ENCODE measurements at regions not wholly inside any gene's neighbourhood (a gene's known extent, or its start where the extent isn't known, plus 50 kb on each side); places are given as distances from the start of the nearest gene placed in this dataset.
"Not testable (repeated sequence)": the region's sequence is repeated elsewhere in the genome, so short reads cannot be mapped to it uniquely, and the experiment has no call there.

DNA sequence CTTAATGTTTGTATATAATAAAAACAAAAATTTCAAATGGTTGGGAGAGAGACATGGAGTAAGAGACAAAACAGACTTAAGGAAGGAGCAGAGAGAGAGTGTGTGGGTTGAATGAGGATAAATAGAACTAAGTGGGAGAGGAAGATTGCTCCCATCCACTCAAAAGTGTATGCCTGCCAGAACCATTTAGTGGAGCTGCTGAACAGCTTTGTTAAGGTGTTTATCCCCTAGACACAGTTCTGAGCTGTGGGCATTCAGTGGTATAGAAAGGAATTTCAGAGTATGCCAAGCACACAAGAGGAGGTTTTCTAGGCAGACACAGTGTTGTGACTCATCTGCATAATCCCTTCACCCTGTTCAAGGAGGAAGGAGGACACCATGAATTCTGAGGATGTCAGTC is 508.6 kb upstream of the EPHA5 start:
- no peak for DNase-seq (ENCODE audit: low read depth in 2 of 2)

DNA sequence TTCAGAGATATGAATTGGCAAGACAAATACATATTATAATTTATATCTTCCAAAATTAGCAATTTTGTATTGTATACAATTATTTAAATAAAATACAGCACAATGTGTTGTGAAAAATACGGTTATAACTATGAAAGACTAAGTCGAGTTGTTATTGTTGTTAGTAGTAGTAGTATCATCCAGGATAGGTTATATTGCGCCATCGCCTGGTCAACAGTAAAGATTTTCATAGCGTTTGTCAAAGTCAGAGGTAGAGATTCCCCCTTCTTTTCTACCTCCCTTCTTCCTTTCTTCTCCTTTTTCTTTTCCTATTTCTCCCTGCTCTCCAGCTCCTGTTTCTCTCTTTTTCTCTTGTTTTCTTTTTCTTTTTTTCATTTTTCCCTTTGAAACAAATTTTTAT is 499.1 kb upstream of the EPHA5 start:
- no peak for DNase-seq (ENCODE audit: low read depth in 2 of 2)

DNA sequence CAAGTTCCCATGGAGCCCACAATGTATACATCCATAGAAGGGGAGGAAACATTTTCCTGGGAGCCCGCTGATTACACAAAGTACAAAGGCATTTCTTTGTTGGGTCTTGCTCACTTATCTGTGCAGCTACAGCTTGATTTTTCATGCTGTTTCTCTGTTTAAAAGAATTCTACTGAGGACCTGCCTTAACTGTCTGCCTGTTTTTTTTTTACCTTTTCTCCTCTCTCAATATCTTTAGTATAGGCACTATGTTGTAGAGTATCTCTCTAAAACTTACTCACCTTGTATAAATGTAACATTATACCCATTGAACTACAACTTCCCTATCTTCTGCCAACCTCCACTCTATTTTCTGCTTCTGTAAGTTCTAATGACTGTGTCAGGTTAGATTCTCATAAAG is 494.6 kb upstream of the EPHA5 start:
- DNase-seq (ENCODE audit: low read depth in 2 of 2), result no peak

DNA sequence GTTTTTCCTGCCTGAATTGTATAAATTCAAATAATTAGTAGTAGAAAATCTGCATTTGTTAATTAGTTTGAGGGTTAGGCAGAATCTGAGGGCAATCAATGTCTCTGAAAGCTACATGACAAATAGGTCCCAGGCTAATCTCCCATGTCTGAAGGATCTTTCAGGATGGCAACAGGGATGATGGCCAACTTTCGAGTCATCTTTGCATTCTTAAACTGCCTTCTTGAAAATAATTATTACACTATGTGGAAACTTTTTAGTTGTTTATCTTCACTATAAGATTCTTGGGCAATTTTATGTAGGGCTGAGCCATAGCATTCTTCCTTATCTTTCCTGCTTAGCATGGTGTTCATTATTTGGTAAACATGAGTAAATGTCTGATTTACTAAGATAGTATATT is 490.3 kb upstream of the EPHA5 start:
- no peak for DNase-seq (ENCODE audit: low read depth in 2 of 2)

DNA sequence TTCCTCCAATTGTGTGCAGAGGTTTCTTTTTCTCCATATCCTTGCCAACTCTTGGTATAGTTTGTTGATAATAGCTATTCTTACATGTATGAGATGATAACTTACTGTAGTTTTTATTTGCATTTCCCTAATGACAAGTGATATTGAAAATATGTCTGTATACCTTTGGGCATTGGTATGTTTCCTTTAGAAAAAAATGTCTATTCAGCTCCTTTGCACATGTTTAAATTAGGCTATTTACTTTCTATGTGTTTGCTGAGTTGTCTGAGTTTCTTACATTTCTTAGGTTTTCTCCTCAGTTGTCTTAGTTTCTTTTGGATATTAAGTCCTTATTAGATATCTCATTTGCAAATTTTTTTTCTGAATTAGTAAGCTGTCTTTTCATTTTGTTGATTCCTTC is 487.3 kb upstream of the EPHA5 start:
- no peak for DNase-seq (ENCODE audit: low read depth in 2 of 2)

DNA sequence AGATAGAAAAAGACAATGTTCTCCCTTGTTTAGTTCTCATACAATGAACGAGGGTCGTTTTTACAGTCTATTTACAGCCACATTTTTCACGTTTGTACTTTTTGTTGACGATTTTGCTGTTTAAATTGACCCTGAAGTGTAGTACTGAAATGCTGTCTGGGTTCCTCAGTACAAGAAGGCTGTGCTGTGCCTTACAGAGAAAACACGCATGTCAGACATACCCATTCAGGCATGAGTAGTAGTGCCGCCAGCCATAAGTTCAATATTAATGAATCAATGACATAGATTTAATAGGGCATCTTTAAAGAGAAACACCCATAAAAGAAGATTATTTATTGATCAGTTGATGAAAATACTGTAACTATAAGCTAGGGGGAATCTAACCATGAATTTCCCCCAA is 459.8 kb upstream of the EPHA5 start:
- DNase-seq (ENCODE audit: low read depth in 2 of 2), result no peak

DNA sequence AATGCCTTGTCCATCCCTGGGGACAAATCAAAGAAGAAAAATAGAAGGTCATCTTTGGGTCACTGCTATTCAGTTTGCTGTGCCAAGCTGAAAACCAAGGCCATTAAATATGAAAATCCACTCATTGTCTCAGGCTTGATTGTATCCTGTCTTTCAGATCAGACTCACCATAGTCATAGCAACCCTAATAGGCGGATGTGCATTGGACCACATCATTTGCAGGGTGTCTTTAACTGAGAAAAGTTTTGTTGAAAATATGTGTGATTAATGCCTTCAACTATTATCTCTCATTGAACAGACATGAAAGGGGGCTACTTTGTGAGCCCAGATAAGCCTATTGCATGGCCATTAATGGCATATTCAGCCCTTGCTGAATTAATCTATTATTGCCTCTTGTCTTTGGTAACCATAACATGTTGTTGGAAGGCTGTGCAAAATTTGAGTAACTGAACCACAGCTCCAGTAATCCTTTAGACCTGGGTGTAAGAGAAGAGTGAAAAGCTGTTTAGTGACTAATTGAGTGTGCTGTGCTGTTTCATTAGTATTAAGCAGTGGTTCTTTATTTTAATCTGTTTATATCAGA is 453.6 kb upstream of the EPHA5 start:
- no peak for DNase-seq (ENCODE audit: low read depth in 2 of 2)

DNA sequence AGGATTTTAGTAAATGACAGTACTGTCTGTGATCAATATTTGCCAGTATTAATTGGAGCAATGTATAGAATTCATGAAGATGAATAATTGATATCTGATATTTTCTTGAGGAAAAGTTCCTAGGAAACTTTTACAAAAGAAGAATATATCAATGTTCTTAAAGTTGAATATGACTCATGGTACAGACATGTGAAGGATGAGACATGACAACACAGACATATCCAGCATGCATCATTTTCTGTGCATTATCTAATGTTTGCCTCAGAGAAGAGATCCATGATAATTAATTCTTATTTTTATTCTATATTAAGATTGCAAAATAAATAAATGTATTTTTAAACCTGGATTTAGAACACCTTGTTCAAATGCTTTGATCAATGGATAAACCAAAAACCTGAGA is 452.9 kb upstream of the EPHA5 start:
- no peak for DNase-seq (ENCODE audit: low read depth in 2 of 2)

DNA sequence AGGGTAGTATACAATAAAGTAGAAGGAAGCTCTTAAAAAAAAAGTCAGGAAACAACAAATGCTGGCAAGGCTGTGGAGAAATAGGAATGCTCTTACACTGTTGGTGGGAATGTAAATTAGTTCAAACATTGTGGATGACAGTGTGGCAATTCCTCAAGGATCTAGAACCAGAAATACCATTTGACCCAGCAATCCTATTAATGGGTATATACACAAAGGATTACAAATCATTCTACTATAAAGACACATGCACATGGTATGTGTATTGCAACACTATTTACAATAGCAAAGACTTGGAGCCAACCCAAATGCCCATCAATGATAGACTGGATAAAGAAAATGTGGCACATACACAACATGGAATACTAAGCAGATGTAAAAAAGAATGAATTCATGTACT is 444.9 kb upstream of the EPHA5 start:
- not testable (repeated sequence) for DNase-seq (ENCODE audit: low read depth in 2 of 2)

DNA sequence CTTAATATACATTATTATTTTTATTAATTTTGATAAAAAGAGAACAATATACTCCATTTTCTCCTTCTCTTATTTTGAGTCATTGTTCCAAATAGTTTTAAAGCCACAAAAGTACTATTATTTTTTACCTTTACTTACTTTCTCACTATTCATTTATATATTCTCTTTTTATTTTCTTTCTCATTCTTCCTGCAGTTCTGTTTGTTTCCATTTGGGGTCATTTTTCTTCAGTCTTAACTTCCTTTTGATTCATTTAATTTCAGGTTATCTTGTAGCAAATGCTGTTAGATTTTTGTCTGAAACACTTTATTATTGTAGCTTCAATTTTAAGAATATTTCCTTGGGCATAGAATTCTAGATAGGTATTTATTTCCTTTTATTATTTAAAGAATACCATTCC is 438.6 kb upstream of the EPHA5 start:
- DNase-seq (ENCODE audit: low read depth in 2 of 2), result no peak

DNA sequence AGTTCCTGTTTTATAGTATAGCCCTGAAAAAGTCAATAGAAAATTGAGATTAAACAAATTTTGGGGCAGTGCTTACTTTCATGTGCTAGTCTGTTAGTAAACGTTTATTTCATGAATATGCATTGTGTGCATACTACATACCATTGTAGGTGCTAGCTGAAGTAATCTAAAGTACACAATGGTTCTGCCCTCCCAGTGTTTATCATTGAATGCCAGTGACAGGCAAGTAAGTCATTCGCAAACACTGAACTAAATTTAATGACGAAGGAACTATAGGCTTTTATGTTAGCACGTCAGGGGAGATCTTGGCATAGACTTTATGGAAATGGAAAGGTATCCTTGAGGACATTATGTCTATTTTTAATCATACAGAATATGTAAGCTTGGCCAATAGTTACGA is 426.9 kb upstream of the EPHA5 start:
- no peak for DNase-seq (ENCODE audit: low read depth in 2 of 2)

DNA sequence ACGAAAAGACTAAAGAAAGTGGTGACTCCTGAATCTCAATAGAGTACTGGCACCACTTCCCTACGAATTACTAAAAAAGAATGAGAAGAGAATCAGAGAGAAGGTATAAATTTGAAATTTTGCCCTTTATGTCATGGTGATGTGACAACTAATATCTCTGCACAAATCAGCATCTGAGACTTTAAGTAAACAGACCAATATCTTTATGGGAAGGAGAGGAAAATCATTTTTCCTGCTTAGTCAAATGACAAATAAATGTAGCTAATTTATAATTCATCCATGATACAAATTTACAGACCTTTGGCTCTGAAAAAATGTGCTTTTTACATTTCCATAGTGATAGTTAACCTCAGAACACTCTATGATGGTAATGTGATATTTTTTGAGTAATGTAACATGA is 424.8 kb upstream of the EPHA5 start:
- no peak for DNase-seq (ENCODE audit: low read depth in 2 of 2)

DNA sequence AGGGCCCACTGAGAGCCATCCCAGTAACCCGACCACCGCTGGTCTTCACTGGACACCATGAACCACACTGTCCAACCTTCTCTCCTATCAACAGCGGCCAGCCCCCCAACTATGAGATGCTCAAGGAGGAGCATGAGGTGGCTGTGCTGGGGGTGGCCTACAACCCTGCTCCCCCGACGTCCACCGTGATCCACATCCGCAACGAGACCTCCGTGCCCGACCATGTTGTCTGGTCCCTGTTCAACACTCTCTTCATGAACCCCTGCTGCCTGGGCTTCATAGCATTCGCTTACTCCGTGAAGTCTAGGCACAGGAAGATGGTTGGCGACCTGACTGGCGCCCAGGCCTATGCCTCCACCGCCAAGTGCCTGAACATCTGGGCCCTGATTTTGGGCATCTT is 423.8 kb upstream of the EPHA5 start:
- DNase-seq (ENCODE audit: low read depth in 2 of 2), result no peak

DNA sequence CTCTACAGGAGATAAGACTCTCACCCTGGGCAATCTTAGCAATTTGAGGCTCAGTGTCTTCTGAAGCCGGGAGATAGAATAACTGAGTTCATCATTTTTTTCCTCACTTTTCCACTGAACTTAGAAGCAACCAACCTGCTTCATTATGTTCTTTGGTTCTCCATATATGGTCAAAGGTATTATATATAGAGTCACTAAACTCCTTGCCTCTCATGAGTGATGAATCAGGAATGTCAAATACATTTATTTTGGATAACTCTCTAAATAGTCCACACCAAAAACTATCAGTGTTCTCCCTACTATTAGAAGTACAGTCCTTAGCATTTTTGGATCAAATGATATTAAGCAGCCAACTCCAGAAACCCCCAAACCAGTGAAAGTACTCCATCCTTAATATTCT is 421.5 kb upstream of the EPHA5 start:
- DNase-seq (ENCODE audit: low read depth in 2 of 2), result no peak

DNA sequence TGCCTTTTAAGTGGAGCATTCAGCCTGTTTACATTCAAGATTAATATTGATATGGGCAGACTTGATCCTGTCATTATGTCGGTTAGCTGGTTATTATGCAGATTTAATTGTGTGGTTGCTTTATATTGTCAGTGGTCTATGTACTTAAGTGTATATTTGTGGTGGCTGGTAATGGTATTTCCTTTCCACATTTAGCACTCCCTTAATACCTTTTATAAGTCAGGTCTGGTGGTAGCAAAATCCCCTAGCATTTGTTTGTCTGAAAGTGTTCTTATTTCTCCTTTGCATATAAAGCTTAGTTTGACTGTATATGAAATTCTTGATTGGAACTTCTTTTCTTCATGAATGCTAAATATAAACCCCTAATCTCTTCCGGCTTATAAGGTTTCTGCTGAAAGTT is 403.7 kb upstream of the EPHA5 start:
- DNase-seq (ENCODE audit: low read depth in 2 of 2), result no peak

DNA sequence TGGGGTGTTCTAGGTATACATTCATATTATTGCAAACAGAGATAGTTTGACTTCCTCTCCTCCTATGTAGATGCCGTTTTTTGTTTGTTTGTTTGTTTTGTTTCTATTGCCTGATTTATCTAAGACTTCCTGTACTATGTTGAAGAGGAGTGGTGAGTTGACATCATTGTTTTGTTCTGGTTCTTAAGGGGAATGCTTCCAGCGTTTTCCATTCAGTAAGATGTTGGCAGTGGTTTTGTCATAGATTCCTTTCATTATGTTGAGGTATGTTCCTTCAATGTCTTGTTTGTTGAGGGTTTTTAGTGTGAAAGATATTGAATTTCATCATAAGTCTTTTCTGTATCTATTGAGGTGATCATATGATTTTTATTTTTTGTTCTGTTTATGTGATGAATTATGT is 401.6 kb upstream of the EPHA5 start:
- DNase-seq (ENCODE audit: low read depth in 2 of 2), result no peak

DNA sequence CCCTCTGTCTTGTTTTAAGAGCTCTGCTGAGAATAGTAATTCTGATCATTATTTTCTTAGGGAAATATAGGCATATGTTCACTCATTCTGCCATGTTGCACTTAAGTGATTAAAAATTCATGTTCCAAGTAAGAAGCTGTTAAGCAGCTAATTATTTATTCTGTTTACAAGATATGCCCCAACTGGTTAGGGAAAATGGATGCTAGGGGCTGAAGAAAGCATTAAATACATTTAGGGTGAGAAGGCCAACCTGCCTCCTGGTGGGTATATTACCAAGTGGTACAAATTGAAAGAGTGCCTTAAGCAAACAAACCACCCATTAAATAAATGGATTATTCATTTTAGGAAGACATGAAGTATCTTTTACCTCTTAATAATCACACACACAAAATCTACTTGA is 392.6 kb upstream of the EPHA5 start:
- DNase-seq (ENCODE audit: low read depth in 2 of 2), result no peak

DNA sequence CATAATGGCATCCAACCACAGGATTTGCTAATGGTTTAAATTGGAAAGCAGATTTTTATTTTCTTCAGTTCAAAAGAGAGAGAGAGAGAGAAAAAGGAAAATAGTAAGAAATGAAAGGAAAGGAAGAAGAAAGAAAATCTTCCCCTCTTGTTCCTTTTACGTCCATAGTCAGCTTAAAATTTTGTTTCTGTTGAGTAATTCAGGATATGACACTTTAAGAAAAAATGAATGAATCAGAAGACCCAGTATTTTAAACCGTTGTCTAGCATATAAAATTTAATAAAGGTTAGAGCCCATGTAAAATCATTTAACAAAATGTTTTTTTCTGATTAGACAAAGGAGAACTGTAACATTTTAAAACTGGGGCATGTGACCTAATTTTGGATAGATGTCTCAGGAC is 391.8 kb upstream of the EPHA5 start:
- no peak for DNase-seq (ENCODE audit: low read depth in 2 of 2)

DNA sequence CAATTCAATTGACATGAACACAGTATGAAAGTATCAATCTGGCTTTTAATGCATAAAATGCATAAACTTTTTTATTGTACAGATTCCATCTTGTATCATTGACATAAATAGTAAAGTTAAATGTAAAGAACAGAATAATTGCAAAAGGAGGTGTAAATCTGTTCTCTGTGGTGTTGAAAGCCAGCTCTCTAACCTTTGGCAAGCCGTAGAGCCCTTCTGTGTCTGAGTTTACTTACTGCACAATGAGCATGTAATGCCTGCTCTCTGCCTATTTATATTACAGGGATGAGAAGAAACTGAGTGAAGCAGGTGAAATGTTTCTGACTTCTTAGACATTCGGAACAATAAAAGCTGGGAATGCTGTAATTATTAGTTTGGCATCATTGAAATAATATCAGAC is 389.3 kb upstream of the EPHA5 start:
- no peak for DNase-seq (ENCODE audit: low read depth in 2 of 2)

DNA sequence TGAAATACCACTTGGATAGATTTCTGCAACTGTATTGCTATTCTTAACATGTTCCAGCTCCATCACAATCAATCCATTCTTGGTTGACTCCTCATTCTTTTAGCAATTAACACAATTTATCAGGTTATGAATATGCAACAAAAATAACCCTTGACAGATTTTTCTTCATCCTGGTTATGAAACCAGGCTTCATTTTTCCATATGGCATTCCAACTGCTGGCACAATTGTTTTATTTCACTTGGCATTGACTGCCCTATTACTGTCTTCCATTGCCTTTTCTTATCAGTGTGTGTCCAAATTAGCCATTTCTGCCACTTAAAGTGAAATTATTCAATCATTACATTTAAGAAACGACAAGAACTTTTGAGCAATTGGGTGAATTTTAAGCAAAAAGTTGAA is 388.8 kb upstream of the EPHA5 start:
- DNase-seq (ENCODE audit: low read depth in 2 of 2), result no peak

DNA sequence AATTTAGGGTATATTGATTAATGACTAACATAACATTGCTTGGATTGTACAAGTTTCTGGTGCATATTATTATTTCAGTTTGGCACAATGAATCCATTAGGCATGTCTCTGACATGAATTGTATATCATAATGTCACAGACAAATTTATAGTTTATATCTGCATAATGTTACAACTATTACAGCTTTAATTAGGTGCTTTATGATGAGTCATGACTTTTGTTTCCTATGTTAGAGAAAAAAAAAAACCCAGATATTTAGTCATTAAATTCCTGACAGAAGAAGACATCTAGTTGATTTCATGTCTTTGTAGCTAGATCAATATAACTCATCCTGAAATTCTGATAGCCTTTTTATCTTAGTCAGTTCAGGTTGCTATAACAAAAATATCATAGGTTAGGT is 385.7 kb upstream of the EPHA5 start:
- DNase-seq (ENCODE audit: low read depth in 2 of 2), result no peak

DNA sequence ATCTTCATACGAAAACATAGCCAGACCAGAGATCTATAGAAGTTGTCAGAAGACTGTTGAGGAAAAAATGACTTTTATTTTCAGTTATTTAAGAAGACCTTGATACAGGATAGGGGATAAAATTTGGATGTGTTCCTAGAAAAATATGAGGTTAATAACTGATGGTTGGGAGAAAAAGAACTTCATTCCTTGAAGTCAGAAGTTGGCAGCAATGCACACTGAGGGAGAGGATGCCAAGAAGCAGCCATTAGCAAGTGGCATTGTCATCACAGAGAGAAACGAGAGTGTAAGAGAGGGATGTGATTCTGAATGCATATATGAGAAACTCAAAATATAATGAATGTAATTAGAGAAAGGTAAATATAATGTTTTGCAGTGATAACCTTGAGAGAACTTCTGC is 382.1 kb upstream of the EPHA5 start:
- DNase-seq (ENCODE audit: low read depth in 2 of 2), result no peak

DNA sequence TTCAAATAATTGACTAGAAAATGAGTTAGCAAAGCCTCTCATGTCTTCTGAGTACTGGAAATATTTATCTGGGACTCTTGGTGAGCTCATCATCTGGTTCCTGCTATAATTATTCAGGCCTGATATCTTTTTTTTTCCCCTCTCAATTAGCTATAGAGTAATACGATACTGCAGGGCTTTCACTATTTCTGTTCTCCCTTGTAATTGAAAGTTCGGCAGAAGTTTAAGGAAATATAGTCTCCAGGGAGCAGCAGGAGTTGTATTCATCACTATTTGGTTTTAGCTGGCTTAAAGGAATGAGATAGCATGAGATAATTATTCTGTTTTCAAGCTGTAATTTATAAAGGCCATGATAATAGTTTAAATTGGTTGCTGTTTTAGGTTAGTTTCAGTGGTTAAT is 378.6 kb upstream of the EPHA5 start:
- DNase-seq (ENCODE audit: low read depth in 2 of 2), result no peak

DNA sequence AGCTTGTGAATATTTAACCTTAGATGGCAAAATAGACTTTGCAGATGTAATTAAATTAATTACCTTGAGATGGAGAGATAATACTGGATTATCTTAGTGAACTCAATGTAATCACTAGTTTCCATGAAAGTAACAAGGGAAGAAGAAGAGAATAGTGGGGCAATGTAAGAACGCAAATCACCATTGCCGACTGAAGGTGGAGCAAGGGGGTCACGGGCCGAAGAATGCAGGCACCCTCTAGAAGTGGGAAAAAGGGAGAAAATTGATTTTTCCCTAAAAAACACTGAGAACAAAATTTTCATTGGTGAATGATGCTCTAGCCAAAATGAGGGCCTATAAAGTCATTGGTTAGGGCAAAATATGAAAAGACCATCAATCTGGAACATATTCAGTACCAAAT is 375.6 kb upstream of the EPHA5 start:
- DNase-seq (ENCODE audit: low read depth in 2 of 2), result no peak

DNA sequence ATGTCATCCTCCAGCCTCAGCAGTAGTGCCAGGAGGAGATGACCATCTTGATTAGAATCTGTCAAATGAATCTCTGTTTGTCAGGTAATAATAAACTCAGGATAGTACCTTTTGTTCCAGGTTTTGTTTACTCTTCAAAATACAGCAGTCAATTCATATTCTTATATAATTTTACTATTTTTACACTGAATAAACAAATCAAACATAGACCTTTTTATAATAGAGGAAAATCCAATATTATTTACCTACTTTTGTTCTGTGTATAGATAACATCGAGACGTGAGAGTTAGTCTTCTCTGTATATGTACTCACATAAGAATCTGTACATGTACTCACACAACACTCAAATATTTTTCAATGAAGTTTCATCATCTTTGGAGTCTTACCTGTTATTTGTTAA is 365.4 kb upstream of the EPHA5 start:
- DNase-seq (ENCODE audit: low read depth in 2 of 2), result no peak
